MM.1S (cell line): ENCODE measurements at regions not wholly inside any gene's neighbourhood (a gene's known extent, or its start where the extent isn't known, plus 50 kb on each side); places are given as distances from the start of the nearest gene placed in this dataset.

Experiments used
- EZH2 ChIP-seq: fragments of 300-600 bp; sonication (generic); optimal IDR thresholded peaks from 2 replicates; pipeline ENCODE3; 2017; ENCODE audit warnings: low read depth, mild to moderate bottlenecking, antibody characterized with exemption, low read length, mixed read lengths
- EZH2phosphoT487 ChIP-seq: fragments of 300-600 bp; sonication (generic); IDR thresholded peaks from 2 replicates; pipeline ENCODE4 v1.6.1; 2018; ENCODE audit warnings: antibody characterized with exemption, low read length
- TF ChIP-seq, protein P1 (sequence below): fragments of 300-600 bp; sonication (generic); IDR thresholded peaks from 2 replicates; pipeline ENCODE4 v1.5.1; 2016; ENCODE audit warnings: antibody characterized with exemption, low read length, mixed read lengths

DNA sequence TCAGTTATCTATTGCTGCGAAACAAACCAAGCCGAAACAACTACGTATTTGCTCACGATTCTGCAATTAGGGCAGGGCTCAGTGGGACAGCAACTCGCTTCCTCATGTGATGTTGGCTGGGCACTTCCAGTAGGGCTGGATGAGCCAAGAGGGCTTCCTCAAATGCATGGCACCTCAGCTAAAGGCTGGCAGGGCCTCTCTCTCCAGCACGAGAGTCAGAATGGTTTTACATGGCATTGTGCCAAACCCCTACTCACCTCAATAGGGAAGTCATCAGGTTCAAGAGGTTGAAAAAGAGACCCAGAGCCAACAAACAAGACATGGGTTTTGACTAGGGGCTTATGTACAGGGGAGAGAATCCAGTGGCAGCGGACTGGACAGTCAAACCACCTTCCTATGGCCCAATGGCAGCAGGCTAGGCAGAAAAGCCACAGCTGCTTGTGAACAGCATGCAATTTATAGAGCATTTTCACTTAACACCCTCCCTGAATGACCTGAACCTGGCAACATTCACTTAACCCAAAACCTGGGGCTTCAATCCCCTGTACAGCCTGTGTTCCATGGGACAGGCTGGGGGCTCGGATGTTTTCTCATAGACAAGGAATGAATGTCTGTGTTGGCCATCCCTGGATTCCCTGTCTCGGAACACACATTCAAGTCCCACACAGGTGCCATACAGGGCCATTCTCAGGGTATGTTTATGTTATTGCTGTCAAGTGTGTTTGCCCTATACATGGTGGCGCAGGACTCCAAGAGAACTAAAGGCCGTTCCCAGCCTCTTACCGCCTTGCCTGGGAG lies 154.2 kb upstream of the NAV2 start:
- TF ChIP-seq, protein P1, sequence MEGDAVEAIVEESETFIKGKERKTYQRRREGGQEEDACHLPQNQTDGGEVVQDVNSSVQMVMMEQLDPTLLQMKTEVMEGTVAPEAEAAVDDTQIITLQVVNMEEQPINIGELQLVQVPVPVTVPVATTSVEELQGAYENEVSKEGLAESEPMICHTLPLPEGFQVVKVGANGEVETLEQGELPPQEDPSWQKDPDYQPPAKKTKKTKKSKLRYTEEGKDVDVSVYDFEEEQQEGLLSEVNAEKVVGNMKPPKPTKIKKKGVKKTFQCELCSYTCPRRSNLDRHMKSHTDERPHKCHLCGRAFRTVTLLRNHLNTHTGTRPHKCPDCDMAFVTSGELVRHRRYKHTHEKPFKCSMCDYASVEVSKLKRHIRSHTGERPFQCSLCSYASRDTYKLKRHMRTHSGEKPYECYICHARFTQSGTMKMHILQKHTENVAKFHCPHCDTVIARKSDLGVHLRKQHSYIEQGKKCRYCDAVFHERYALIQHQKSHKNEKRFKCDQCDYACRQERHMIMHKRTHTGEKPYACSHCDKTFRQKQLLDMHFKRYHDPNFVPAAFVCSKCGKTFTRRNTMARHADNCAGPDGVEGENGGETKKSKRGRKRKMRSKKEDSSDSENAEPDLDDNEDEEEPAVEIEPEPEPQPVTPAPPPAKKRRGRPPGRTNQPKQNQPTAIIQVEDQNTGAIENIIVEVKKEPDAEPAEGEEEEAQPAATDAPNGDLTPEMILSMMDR, result no peak
- no peak for TF ChIP-seq EZH2
- no peak for TF ChIP-seq EZH2phosphoT487
